GM18873 (cell line): ENCODE measurements at regions not wholly inside any gene's neighbourhood (a gene's known extent, or its start where the extent isn't known, plus 50 kb on each side); places are given as distances from the start of the nearest gene placed in this dataset.

Source experiments
- ATAC-seq: cut with Tn5 transposase; IDR thresholded peaks from one replicate; pipeline ENCODE4 v1.9.1; 2021; ENCODE audit warnings: mild to moderate bottlenecking, moderate library complexity, moderate number of reproducible peaks; ENCODE audit not compliant: unreplicated experiment, low FRiP score

GRCh38 chr4:26267087-26267486 is 53.7 kb upstream of the RBPJ start:
- ATAC-seq = no peak

- ATAC-seq = no peak
Observed at GRCh38 chr4:26268246-26268645, 52.6 kb upstream of the RBPJ start.

- no peak for ATAC-seq
Observed at GRCh38 chr4:26269038-26269437, 51.8 kb upstream of the RBPJ start.
